DMS53 (cell line): ENCODE measurements at regions not wholly inside any gene's neighbourhood (a gene's known extent, or its start where the extent isn't known, plus 50 kb on each side); places are given as distances from the start of the nearest gene placed in this dataset.

Experiments used
- DNase-seq: peaks from one replicate; lab custom pipeline; 2025; lab: John Stamatoyannopoulos, UW

- DNase-seq = no peak
Measured at GRCh38 chr1:199746666-199747384, 280.7 kb upstream of the NR5A2 start.

- DNase-seq = no peak
Measured at GRCh38 chr1:199747984-199748383, 279.5 kb upstream of the NR5A2 start.

- DNase-seq = no peak
Measured at GRCh38 chr1:199751506-199751905, 276.0 kb upstream of the NR5A2 start.

GRCh38 chr1:199751962-199752687 is 275.4 kb upstream of the NR5A2 start:
- no peak for DNase-seq

GRCh38 chr1:199752688-199753027 is 274.9 kb upstream of the NR5A2 start:
- no peak for DNase-seq

- DNase-seq = no peak
Measured at GRCh38 chr1:199753513-199753912, 274.0 kb upstream of the NR5A2 start.

GRCh38 chr1:199756066-199756465 is 271.4 kb upstream of the NR5A2 start:
- no peak for DNase-seq

GRCh38 chr1:199758626-199759255 is 268.8 kb upstream of the NR5A2 start:
- no peak for DNase-seq

GRCh38 chr1:199759268-199759730 is 268.2 kb upstream of the NR5A2 start:
- DNase-seq = peak; percentile 51

- no peak for DNase-seq
Measured at GRCh38 chr1:199762572-199762971, 264.9 kb upstream of the NR5A2 start.

- peak; percentile 21 for DNase-seq
Measured at GRCh38 chr1:199766218-199766792, 261.2 kb upstream of the NR5A2 start.

GRCh38 chr1:199767700-199768099 is 259.8 kb upstream of the NR5A2 start:
- no peak for DNase-seq

GRCh38 chr1:199774433-199775089 is 252.9 kb upstream of the NR5A2 start:
- peak; percentile 87 for DNase-seq

GRCh38 chr1:199776768-199777497 is 250.6 kb upstream of the NR5A2 start:
- peak; percentile 22 for DNase-seq

- DNase-seq = peak; percentile 95
Measured at GRCh38 chr1:199778324-199778955, 249.1 kb upstream of the NR5A2 start.

GRCh38 chr1:199780091-199780490 is 247.4 kb upstream of the NR5A2 start:
- DNase-seq = no peak

GRCh38 chr1:199780948-199781670 is 246.4 kb upstream of the NR5A2 start:
- DNase-seq = peak; percentile 56

- peak; percentile 67 for DNase-seq
Measured at GRCh38 chr1:199784138-199784895, 243.2 kb upstream of the NR5A2 start.

GRCh38 chr1:199786695-199787094 is 240.8 kb upstream of the NR5A2 start:
- DNase-seq = peak; percentile 20

- no peak for DNase-seq
Measured at GRCh38 chr1:199789141-199789540, 238.4 kb upstream of the NR5A2 start.
